Tibial artery (tissue), 4 donors: ENCODE measurements at regions not wholly inside any gene's neighbourhood (a gene's known extent, or its start where the extent isn't known, plus 50 kb on each side); places are given as distances from the start of the nearest gene placed in this dataset.

Source experiments
- DNase-seq, 2 donors: peaks; one replicate each; pipeline ENCODE4 v3.0.0-alpha.2; 2019
- H3K27ac ChIP-seq, 2 donors: fragments of 200-600 bp; sonication (generic) in 1 of 2; 1 replicate in 1 of 2; 2 replicates in 1 of 2; pipeline ENCODE4 v1.5.1; 2018 to 2019; ENCODE audit warnings: mild to moderate bottlenecking in 1 of 2
- H3K27me3 ChIP-seq, 2 donors: fragments of 200-600 bp; sonication (generic) in 1 of 2; one replicate each; pipeline versions ENCODE4 v1.5.1 to v1.6.0; 2016 to 2019
- H3K36me3 ChIP-seq, 3 donors: fragments of 200-600 bp; sonication (generic) in 2 of 3; one replicate each; pipeline ENCODE4 v1.5.1; 2016 to 2019; ENCODE audit warnings: mild to moderate bottlenecking in 2 of 3
- H3K4me1 ChIP-seq, 4 donors: fragments of 200-600 bp; sonication (generic) in 2 of 4; 1 replicate in 3 of 4; 2 replicates in 1 of 4; pipeline ENCODE4 v1.5.1; 2016 to 2019
- H3K4me3 ChIP-seq, 2 donors: fragments of 200-600 bp; sonication (generic) in 1 of 2; 1 replicate in 1 of 2; 2 replicates in 1 of 2; pipeline ENCODE4 v1.5.1; 2018 to 2019; ENCODE audit warnings: mild to moderate bottlenecking in 2 of 2
- H3K9me3 ChIP-seq, 3 donors: fragments of 200-600 bp; sonication (generic) in 1 of 3; one replicate each; pipeline ENCODE4 v1.5.1; 2016 to 2019
- intact Hi-C: fragments of 100-400 bp; cut with DNase I; formaldehyde crosslinking; loops from one replicate; pipeline ENCODE4 v1.15.0; 2023; ENCODE audit warnings: low total_unique reads
- TF ChIP-seq, protein P1 (sequence below), 2 experiments: fragments of 200-600 bp in 1 of 2; fragments of 450-650 bp in 1 of 2; IDR thresholded peaks; one replicate each; pipeline ENCODE4 v1.5.1; 2017 to 2019; ENCODE audit warnings: antibody characterized with exemption in 2 of 2, mild to moderate bottlenecking in 1 of 2, moderate library complexity in 1 of 2

DNA sequence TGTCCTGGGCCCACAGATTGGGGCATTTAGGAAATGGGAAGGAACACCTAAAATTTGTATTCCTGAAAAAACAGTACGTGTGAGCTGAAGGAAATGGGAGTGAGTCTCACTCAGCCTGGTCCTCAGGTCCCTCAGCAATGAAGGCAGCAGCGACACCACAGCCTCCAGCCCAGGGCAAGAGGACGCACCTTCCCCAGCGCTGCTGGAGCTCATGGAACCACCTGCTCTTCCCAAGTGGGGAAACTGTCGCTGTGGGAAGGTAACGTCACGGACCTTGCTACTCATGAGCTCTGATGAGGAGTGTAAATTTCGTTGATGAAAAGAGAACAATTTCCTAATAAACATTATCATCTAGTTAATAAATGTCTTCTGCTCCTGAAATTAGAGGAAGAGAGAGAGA lies 323.6 kb downstream of the EIPR1 start:
- no peak for DNase-seq
- Histone ChIP-seq H3K9me3 (no peaks in the 10 kb centered on the region), H3K36me3 (no peaks in the 10 kb centered on the region), H3K27ac (no peak overlapping the region), H3K4me1 (no peaks in the 10 kb centered on the region), H3K27me3 (no peaks in the 10 kb centered on the region), H3K4me3 (no peak overlapping the region)
- intact Hi-C loops, result no loop called here
- TF ChIP-seq, protein P1, sequence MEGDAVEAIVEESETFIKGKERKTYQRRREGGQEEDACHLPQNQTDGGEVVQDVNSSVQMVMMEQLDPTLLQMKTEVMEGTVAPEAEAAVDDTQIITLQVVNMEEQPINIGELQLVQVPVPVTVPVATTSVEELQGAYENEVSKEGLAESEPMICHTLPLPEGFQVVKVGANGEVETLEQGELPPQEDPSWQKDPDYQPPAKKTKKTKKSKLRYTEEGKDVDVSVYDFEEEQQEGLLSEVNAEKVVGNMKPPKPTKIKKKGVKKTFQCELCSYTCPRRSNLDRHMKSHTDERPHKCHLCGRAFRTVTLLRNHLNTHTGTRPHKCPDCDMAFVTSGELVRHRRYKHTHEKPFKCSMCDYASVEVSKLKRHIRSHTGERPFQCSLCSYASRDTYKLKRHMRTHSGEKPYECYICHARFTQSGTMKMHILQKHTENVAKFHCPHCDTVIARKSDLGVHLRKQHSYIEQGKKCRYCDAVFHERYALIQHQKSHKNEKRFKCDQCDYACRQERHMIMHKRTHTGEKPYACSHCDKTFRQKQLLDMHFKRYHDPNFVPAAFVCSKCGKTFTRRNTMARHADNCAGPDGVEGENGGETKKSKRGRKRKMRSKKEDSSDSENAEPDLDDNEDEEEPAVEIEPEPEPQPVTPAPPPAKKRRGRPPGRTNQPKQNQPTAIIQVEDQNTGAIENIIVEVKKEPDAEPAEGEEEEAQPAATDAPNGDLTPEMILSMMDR (IDR thresholded peaks at IDR 0.05), result no peak

DNA sequence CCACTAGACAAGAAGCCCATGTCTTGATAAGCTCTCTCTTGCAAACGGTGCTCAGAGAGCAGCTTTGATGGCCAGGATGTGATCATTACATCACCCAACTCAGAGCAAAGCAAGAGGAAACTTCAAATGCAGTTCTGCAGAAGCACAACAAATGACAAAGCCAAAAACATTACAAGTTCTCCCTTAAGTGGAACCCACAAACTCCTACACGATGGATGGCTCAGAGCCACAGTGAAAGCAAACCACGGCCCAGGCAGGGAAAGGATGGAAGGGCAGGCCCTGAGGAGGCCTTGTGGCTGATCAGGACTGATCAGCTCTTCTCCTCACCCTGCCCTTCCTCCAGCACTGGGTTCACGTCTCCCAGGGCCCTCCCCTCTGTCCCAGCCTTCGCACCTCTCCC lies 326.4 kb downstream of the EIPR1 start:
- intact Hi-C loops, result no loop called here
- no peaks in the 10 kb centered on the region for H3K27me3 ChIP-seq
- no peaks in the 10 kb centered on the region for H3K36me3 ChIP-seq
- H3K27ac ChIP-seq, result no peak overlapping the region
- H3K9me3 ChIP-seq, result no peaks in the 10 kb centered on the region
- DNase-seq, result no peak
- H3K4me1 ChIP-seq, result no peaks in the 10 kb centered on the region
- H3K4me3 ChIP-seq, result no peak overlapping the region
- TF ChIP-seq, protein P1 (IDR thresholded peaks at IDR 0.05), result no peak

DNA sequence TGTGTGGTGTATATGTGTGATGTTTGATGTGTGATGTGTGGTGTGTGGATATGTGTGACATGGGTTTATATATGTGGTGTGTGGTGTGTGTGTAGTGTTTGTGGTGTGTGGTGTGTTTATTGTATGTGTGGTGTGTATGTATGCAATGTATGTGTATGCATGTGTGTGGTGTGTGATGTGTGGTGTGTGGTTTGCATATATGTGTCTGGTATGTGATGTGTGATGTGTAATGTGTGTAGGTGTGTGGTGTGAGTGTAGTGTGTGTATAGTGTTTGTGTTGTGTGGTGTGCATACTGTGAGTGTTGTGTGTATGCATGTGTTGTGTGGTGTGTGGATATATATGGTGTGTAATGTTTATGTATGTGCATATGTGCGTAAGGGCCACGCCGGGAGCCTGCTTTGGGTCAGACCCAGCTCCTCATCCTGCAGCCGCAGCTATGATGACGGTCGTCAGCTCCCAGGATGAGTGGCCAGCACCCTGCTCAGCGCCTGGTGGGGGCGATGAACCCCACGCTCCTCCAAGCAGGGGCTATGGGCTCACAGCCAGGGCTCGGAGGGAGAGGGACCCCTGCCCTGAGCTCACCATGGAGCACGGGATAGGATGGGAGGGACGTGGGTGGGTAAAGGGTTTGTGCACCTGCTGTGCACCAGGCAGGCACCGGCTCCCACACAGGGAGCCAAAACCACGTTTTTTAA lies 331.3 kb downstream of the EIPR1 start:
- Histone ChIP-seq H3K4me1 (no peaks in the 10 kb centered on the region), H3K27me3 (peaks cover 0 to 13% of the 10 kb centered on the region in 2 donors), H3K36me3 (no peaks in the 10 kb centered on the region), H3K4me3 (no peak overlapping the region), H3K9me3 (no peaks in the 10 kb centered on the region), H3K27ac (no peak overlapping the region)
- intact Hi-C loops, result no loop called here
- TF ChIP-seq, protein P1 (IDR thresholded peaks at IDR 0.05), result no peak
- DNase-seq, result no peak

DNA sequence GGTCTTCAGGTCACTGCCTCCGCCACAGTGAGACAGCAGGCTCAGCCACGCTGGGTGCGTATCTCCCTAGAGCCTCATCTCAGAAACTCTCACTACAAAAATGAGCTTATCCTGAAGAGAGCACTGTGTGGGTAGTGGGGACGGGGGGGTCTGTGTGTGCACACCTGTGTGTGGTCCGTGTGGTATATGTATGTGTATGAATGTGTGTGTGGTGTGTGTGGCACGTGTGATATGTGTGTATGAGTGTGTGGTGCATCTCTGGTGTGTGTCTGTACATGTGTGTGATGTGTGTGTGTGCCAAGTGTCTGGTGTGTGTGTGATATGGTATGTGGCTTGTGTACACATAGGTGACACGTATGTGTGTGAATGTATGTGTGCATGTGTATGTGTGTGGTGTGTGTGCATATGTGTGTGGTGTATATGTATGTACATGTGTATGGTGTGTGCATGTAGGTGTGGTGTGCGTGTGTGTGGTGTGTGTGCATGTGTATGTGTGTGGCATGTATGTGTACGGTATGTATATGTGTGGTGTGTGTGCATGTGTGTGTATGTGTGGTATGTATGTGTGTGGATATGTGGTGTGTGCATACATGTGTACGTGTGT lies 332.2 kb downstream of the EIPR1 start:
- peaks cover 0 to 13% of the 10 kb centered on the region in 2 donors for H3K27me3 ChIP-seq
- H3K27ac ChIP-seq, result no peak overlapping the region
- no peak for DNase-seq
- no peaks in the 10 kb centered on the region for H3K4me1 ChIP-seq
- H3K4me3 ChIP-seq, result no peak overlapping the region
- no peaks in the 10 kb centered on the region for H3K9me3 ChIP-seq
- no peaks in the 10 kb centered on the region for H3K36me3 ChIP-seq
- TF ChIP-seq, protein P1 (IDR thresholded peaks at IDR 0.05), result no peak
- intact Hi-C loops, result no loop called here

DNA sequence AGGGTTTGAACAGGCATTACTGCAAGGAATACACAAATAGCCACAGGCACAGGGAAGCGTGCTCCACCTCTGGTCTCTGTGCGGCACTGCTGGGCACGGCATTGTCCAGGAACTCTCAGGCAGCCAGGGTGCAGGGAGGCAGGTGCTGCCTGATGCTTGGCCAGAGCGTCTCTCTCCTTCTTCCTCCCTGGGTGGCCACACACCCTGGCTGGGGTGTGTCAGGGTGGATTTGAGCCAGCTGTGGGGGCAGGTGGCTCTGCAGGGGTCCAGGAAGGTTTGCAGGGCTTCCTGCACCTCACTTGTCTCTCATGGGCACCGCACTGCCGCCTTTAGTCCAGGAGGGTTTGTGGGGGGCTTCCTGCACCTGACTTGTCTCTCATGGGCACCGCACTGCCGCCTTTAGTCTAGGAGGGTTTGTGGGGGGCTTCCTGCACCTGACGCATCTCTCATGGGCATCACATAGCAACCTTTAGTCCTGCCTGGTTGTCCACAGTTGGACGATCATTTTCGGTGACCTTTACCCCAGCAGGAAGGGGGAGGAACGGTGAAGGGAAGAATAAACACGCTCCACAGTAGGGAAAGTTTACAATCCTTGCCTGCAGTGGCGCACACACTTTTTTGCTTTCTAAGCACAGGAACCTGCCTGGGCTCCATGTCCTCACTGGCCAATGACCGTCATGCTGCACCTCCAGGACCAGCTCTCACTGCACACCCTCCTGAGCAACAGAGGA lies 332.9 kb downstream of the EIPR1 start:
- Histone ChIP-seq H3K4me3 (no peak overlapping the region), H3K27me3 (peaks cover 0 to 13% of the 10 kb centered on the region in 2 donors), H3K27ac (no peak overlapping the region), H3K9me3 (no peaks in the 10 kb centered on the region), H3K4me1 (no peaks in the 10 kb centered on the region), H3K36me3 (no peaks in the 10 kb centered on the region)
- DNase-seq, result no peak
- intact Hi-C loops, result no loop called here
- TF ChIP-seq, protein P1 (IDR thresholded peaks at IDR 0.05), result no peak
